ENCODE measurements at regions not wholly inside any gene's neighbourhood (a gene's known extent, or its start where the extent isn't known, plus 50 kb on each side); places are given as distances from the start of the nearest gene placed in this dataset.

DNA sequence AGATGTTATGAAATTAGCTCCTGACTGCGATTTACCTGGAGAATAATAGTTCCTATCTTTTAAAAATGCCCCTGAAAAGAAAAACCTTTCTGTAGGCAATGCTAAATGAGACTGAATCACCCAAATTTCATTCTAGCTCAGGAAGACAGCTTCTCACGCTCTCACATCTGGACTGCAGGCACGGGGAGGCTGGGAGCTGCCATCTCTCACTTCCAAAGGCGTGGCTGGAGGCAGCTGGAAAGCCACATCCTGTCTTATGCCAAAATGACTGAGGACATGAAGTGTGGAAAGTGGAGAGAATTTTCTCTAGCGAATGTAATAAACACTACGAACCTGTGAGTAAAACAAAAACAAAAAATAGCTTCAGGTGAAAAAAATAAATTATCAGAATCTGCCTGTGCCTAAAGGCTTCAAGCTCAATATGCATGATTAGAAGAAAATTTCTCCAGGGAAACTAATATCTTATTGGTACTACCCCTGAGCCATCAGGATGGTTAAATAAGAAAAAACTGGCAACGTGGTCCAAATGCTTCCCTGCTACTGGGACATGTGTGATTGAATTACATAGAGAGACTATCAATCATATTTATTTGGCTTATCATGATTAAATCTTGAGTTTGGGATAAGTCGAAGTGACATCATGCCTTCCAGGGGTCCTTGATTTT, 58.1 kb upstream of the UBL3 start:
- TF ChIP-seq EZH2 (IDR thresholded peaks at IDR 0.05; ENCODE audit: insufficient read depth, low read length), result no peak
- TF ChIP-seq, protein P1, sequence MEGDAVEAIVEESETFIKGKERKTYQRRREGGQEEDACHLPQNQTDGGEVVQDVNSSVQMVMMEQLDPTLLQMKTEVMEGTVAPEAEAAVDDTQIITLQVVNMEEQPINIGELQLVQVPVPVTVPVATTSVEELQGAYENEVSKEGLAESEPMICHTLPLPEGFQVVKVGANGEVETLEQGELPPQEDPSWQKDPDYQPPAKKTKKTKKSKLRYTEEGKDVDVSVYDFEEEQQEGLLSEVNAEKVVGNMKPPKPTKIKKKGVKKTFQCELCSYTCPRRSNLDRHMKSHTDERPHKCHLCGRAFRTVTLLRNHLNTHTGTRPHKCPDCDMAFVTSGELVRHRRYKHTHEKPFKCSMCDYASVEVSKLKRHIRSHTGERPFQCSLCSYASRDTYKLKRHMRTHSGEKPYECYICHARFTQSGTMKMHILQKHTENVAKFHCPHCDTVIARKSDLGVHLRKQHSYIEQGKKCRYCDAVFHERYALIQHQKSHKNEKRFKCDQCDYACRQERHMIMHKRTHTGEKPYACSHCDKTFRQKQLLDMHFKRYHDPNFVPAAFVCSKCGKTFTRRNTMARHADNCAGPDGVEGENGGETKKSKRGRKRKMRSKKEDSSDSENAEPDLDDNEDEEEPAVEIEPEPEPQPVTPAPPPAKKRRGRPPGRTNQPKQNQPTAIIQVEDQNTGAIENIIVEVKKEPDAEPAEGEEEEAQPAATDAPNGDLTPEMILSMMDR (IDR thresholded peaks at IDR 0.05; ENCODE audit: insufficient read depth, low read depth, low read length), result no peak

Measured in astrocyte (in vitro differentiated cells and primary cell).